Peyer's patch (tissue), 4 donors: ENCODE measurements at regions not wholly inside any gene's neighbourhood (a gene's known extent, or its start where the extent isn't known, plus 50 kb on each side); places are given as distances from the start of the nearest gene placed in this dataset.

Experiments used
- DNase-seq, 3 donors: peaks; one replicate each; pipeline ENCODE4 v3.0.0-alpha.2; 2017 to 2019
- H3K27ac ChIP-seq, 4 donors: fragments of 200-600 bp; sonication (generic); one replicate each; pipeline ENCODE4 v1.5.1; 2016 to 2019
- H3K27me3 ChIP-seq, 2 donors: fragments of 200-600 bp; sonication (generic); one replicate each; pipeline ENCODE4 v1.5.1; 2019
- H3K36me3 ChIP-seq, 3 donors: fragments of 200-600 bp; sonication (generic); one replicate each; pipeline ENCODE4 v1.5.1; 2016 to 2019
- H3K4me1 ChIP-seq, 4 donors: fragments of 200-600 bp; sonication (generic); one replicate each; pipeline ENCODE4 v1.5.1; 2016 to 2019
- H3K4me3 ChIP-seq, 4 donors: fragments of 200-600 bp; sonication (generic); 1 replicate in 3 of 4; 2 replicates in 1 of 4; pipeline ENCODE4 v1.5.1; 2016 to 2019; ENCODE audit warnings: mild to moderate bottlenecking in 1 of 4
- H3K9me3 ChIP-seq, 4 donors: fragments of 200-600 bp; sonication (generic); one replicate each; pipeline ENCODE4 v1.5.1; 2016 to 2019; ENCODE audit warnings: mild to moderate bottlenecking in 1 of 4
- POLR2A ChIP-seq, 2 donors: fragments of 450-650 bp; IDR thresholded peaks; one replicate each; pipeline ENCODE4 v1.5.1; 2017; ENCODE audit warnings: antibody characterized with exemption in 2 of 2, mild to moderate bottlenecking in 2 of 2, moderate library complexity in 2 of 2
- TF ChIP-seq, protein P1 (sequence below), 6 experiments: fragments of 450-650 bp in 4 of 6; fragments of 200-600 bp in 2 of 6; sonication (generic) in 1 of 6; IDR thresholded peaks; one replicate each; pipeline ENCODE4 v1.5.1; 2017 to 2019; ENCODE audit warnings: antibody characterized with exemption in 6 of 6, mild to moderate bottlenecking in 3 of 6, moderate library complexity in 1 of 6

- no peak for TF ChIP-seq POLR2A (IDR thresholded peaks at IDR 0.05)
- TF ChIP-seq, protein P1, sequence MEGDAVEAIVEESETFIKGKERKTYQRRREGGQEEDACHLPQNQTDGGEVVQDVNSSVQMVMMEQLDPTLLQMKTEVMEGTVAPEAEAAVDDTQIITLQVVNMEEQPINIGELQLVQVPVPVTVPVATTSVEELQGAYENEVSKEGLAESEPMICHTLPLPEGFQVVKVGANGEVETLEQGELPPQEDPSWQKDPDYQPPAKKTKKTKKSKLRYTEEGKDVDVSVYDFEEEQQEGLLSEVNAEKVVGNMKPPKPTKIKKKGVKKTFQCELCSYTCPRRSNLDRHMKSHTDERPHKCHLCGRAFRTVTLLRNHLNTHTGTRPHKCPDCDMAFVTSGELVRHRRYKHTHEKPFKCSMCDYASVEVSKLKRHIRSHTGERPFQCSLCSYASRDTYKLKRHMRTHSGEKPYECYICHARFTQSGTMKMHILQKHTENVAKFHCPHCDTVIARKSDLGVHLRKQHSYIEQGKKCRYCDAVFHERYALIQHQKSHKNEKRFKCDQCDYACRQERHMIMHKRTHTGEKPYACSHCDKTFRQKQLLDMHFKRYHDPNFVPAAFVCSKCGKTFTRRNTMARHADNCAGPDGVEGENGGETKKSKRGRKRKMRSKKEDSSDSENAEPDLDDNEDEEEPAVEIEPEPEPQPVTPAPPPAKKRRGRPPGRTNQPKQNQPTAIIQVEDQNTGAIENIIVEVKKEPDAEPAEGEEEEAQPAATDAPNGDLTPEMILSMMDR (IDR thresholded peaks at IDR 0.05) = no peak
- DNase-seq = no peak
- Histone ChIP-seq H3K36me3 (no peaks in the 10 kb centered on the region), H3K4me3 (no peak overlapping the region), H3K27ac (no peak overlapping the region), H3K27me3 (no peaks in the 10 kb centered on the region), H3K9me3 (no peaks in the 10 kb centered on the region), H3K4me1 (no peaks in the 10 kb centered on the region)
Observed at GRCh38 chr11:36809303-36809702, 211.3 kb upstream of the RAG2 start.

- no peak overlapping the region for H3K27ac ChIP-seq
- no peak overlapping the region for H3K4me3 ChIP-seq
- no peak for TF ChIP-seq POLR2A (IDR thresholded peaks at IDR 0.05)
- TF ChIP-seq, protein P1 (IDR thresholded peaks at IDR 0.05) = no peak
- no peaks in the 10 kb centered on the region for H3K27me3 ChIP-seq
- H3K4me1 ChIP-seq = no peaks in the 10 kb centered on the region
- DNase-seq = no peak
- no peaks in the 10 kb centered on the region for H3K36me3 ChIP-seq
- H3K9me3 ChIP-seq = no peaks in the 10 kb centered on the region
Observed at GRCh38 chr11:36807871-36808270, 209.8 kb upstream of the RAG2 start.

DNA sequence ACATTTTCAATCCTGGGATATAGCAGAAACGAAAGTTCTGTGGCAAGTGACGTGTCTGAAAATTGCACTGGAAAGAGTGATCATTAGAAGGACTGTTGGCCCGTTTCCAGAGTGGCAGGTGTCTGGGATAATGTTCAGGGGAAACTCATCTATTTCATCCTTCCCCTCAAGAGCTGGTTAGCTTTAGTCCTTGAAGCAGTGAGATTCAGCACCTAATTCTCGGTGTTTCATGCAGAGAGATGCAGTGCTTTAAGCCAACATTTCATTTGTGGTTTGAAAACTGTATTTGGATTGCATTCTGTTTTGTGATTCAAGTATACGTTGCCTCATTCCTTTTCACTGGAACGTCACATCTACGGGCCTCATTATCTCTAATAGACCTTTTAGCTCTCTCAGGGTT, 205.0 kb upstream of the RAG2 start:
- Histone ChIP-seq H3K9me3 (no peaks in the 10 kb centered on the region), H3K36me3 (no peaks in the 10 kb centered on the region), H3K4me3 (no peak overlapping the region), H3K27me3 (no peaks in the 10 kb centered on the region), H3K27ac (no peak overlapping the region), H3K4me1 (no peaks in the 10 kb centered on the region)
- TF ChIP-seq POLR2A (IDR thresholded peaks at IDR 0.05) = no peak
- TF ChIP-seq, protein P1 (IDR thresholded peaks at IDR 0.05) = no peak
- DNase-seq = no peak

- TF ChIP-seq, protein P1 (IDR thresholded peaks at IDR 0.05) = no peak
- TF ChIP-seq POLR2A (IDR thresholded peaks at IDR 0.05) = no peak
- no peak overlapping the region for H3K4me3 ChIP-seq
- DNase-seq = no peak
- no peak overlapping the region for H3K27ac ChIP-seq
- H3K4me1 ChIP-seq = no peaks in the 10 kb centered on the region
- no peaks in the 10 kb centered on the region for H3K9me3 ChIP-seq
- no peaks in the 10 kb centered on the region for H3K36me3 ChIP-seq
- no peaks in the 10 kb centered on the region for H3K27me3 ChIP-seq
Observed at GRCh38 chr11:36792996-36793914, 195.2 kb upstream of the RAG2 start.

DNA sequence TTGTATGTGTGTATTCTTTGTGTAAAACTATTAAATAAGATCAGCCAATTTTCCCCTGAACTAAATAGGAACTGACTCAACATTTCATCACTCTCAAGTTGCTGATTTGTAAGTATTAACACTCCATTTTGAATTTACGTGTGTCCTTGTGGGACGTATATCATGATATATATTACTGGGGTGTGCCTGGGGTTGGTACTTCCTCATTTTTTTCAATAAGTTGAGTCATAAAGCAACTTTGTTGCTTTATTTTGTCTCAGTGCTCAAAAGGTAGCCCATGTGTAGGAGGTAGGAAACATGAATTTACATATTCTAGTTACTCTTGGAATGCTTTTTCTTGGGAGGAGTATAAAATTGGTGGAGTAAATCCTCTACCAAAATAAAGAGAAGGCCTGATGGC, 193.9 kb upstream of the RAG2 start:
- Histone ChIP-seq H3K27me3 (no peaks in the 10 kb centered on the region), H3K4me1 (no peaks in the 10 kb centered on the region), H3K36me3 (no peaks in the 10 kb centered on the region), H3K4me3 (no peak overlapping the region), H3K27ac (no peak overlapping the region), H3K9me3 (no peaks in the 10 kb centered on the region)
- DNase-seq = no peak
- TF ChIP-seq, protein P1 (IDR thresholded peaks at IDR 0.05) = no peak
- TF ChIP-seq POLR2A (IDR thresholded peaks at IDR 0.05) = no peak
